Prostate gland (tissue), 2 donors: ENCODE measurements at regions not wholly inside any gene's neighbourhood (a gene's known extent, or its start where the extent isn't known, plus 50 kb on each side); places are given as distances from the start of the nearest gene placed in this dataset.

ENCODE experiments used
- POLR2AphosphoS5 ChIP-seq: sonication (generic); formaldehyde crosslinking; IDR thresholded peaks from one replicate; pipeline ENCODE4 v1.6.1; 2017; ENCODE audit warnings: antibody characterized with exemption
- TF ChIP-seq, protein P1 (sequence below), 4 experiments: fragments of 200-600 bp in 2 of 4; fragments of 450-650 bp in 2 of 4; sonication (generic) in 2 of 4; IDR thresholded peaks; 1 replicate in 3 of 4; 2 replicates in 1 of 4; pipeline ENCODE4 v1.5.1; 2016 to 2019; ENCODE audit warnings: antibody characterized with exemption in 4 of 4, mild to moderate bottlenecking in 2 of 4, moderate library complexity in 2 of 4

DNA sequence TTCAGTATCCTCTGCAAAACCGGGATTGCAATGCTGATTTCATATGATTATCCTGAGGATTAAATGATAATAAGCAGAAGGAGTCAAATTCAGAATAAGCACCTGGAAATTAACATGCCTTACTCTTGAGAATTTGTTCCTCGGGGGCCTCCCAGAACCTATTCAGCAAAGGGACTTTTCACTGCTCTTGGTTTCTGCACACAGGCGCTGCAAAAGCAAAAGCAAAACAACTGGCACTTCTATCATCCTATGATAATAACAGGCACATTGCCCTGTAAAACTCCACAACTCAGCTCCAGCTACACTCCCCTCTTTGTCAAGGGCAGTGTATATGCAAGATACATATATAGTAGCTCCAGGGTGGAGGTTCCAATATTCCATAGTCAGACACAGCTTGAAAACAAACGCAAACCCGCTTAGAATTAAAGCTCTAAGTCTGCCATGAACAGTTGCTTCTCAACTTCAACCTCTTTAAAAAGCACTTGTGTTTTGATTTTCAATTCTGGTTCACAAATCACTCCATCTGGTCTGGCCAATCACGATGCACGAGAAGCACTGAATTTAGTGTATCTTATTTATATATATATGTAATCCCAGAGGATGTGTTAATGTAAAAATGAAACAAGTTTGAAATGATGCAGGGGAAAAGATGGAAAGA lies 119.9 kb upstream of the PTER start:
- TF ChIP-seq, protein P1, sequence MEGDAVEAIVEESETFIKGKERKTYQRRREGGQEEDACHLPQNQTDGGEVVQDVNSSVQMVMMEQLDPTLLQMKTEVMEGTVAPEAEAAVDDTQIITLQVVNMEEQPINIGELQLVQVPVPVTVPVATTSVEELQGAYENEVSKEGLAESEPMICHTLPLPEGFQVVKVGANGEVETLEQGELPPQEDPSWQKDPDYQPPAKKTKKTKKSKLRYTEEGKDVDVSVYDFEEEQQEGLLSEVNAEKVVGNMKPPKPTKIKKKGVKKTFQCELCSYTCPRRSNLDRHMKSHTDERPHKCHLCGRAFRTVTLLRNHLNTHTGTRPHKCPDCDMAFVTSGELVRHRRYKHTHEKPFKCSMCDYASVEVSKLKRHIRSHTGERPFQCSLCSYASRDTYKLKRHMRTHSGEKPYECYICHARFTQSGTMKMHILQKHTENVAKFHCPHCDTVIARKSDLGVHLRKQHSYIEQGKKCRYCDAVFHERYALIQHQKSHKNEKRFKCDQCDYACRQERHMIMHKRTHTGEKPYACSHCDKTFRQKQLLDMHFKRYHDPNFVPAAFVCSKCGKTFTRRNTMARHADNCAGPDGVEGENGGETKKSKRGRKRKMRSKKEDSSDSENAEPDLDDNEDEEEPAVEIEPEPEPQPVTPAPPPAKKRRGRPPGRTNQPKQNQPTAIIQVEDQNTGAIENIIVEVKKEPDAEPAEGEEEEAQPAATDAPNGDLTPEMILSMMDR (IDR thresholded peaks at IDR 0.05) = no peak
- TF ChIP-seq POLR2AphosphoS5 = no peak
